Adrenal gland (tissue), 5 donors: ENCODE measurements at regions not wholly inside any gene's neighbourhood (a gene's known extent, or its start where the extent isn't known, plus 50 kb on each side); places are given as distances from the start of the nearest gene placed in this dataset.

Source experiments
- CTCF ChIP-seq, 6 experiments: fragments of 450-650 bp in 4 of 6; fragments of 200-600 bp in 2 of 6; sonication (generic) in 1 of 6; IDR thresholded peaks; 1 replicate in 5 of 6; 2 replicates in 1 of 6; pipeline versions ENCODE4 v1.5.1 to v1.8.0; 2016 to 2021; ENCODE audit warnings: antibody characterized with exemption in 6 of 6, mild to moderate bottlenecking in 2 of 6, moderate library complexity in 1 of 6
- POLR2A ChIP-seq, 2 donors: fragments of 450-650 bp; IDR thresholded peaks; one replicate each; pipeline ENCODE4 v1.6.1; 2017; ENCODE audit warnings: antibody characterized with exemption in 2 of 2, mild to moderate bottlenecking in 2 of 2, moderate library complexity in 1 of 2
- donor health status: DM: no; HTN: no; CAD: no.

DNA sequence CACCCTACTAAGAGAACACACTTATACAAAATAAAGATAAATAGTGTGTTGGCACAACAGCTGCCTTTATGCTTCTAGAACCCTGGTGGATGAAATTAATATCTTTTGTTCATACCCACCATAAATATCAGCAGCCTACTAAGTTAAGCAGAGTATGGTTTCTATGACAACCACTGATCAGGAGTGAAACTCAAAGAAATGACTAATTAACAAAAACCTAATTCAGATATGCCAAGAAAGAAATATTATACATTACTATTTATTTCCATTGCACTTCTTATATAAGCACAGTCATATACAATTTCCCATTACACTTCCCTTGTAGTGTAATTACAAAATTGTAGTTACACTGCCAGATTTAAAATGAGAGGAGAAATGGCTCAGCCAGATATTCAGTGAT lies 164.1 kb upstream of the CDKN3 start:
- TF ChIP-seq POLR2A (IDR thresholded peaks at IDR 0.05) (no peak), CTCF (IDR thresholded peaks at IDR 0.05) (no peak)
